Stomach (tissue), 4 donors: ENCODE measurements at regions not wholly inside any gene's neighbourhood (a gene's known extent, or its start where the extent isn't known, plus 50 kb on each side); places are given as distances from the start of the nearest gene placed in this dataset.

Source experiments
- POLR2A ChIP-seq, 4 donors: fragments of 450-650 bp; IDR thresholded peaks; one replicate each; pipeline ENCODE4 v1.6.1; 2016; ENCODE audit warnings: antibody characterized with exemption in 4 of 4, control low read depth in 2 of 4, mild to moderate bottlenecking in 1 of 4, moderate library complexity in 1 of 4
- POLR2AphosphoS5 ChIP-seq, 3 donors: sonication (generic); formaldehyde crosslinking; IDR thresholded peaks; one replicate each; pipeline ENCODE4 v1.6.1; 2016; ENCODE audit warnings: antibody characterized with exemption in 3 of 3

DNA sequence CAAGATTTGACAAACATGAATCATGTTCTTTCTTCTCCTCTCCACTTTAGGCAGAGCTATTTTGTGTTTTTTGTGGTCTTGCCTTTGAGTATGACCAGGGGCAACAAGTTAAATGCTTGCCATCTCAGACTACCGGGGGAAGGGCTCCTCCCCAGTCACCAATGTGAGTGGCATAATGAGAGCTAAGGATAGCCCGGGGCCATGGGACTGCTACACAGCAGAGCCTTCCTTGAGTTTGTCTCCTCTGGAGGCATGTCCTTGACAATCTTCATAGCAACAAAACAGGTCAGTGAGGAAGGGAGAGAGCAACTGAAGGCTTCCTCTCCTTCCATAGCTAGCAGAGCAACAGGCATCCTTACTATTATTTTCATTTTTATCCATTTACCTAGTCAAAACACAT lies 299.3 kb downstream of the ENC1 start:
- TF ChIP-seq POLR2AphosphoS5 (IDR thresholded peaks at IDR 0.05) = no peak
- no peak for TF ChIP-seq POLR2A (IDR thresholded peaks at IDR 0.05)
